Lung (tissue), 11 donors: ENCODE measurements at regions not wholly inside any gene's neighbourhood (a gene's known extent, or its start where the extent isn't known, plus 50 kb on each side); places are given as distances from the start of the nearest gene placed in this dataset.

Experiments used
- ATAC-seq: fragments of 200-7000 bp; cut with Tn5 transposase; one replicate; pipeline ENCODE4 v1.9.1; 2020; ENCODE audit warnings: moderate number of reproducible peaks; ENCODE audit not compliant: insufficient read depth, low FRiP score
- DNase-seq, 3 donors: peaks; one replicate each; pipeline ENCODE4 v3.0.0-alpha.2; 2013 to 2017
- H3K27ac ChIP-seq, 2 donors: one replicate each; pipeline ENCODE4 v1.5.1; 2013; ENCODE audit warnings: mild to moderate bottlenecking in 2 of 2, moderate library complexity in 2 of 2, control low read depth in 1 of 2, inconsistent platforms in 1 of 2, low read depth in 1 of 2, low read length in 1 of 2
- H3K27me3 ChIP-seq, 3 donors: one replicate each; pipeline ENCODE4 v1.5.1; 2013; ENCODE audit warnings: low read length in 2 of 3; ENCODE audit not compliant: control insufficient read depth in 3 of 3, insufficient read depth in 3 of 3
- H3K36me3 ChIP-seq, 4 donors: one replicate each; pipeline ENCODE4 v1.5.1; 2013; ENCODE audit warnings: low read length in 4 of 4, mild to moderate bottlenecking in 1 of 4, moderate library complexity in 1 of 4; ENCODE audit not compliant: control insufficient read depth in 4 of 4, insufficient read depth in 4 of 4
- H3K4me1 ChIP-seq, 5 donors: one replicate each; pipeline ENCODE4 v1.5.1; 2013; ENCODE audit warnings: low read length in 5 of 5, mild to moderate bottlenecking in 2 of 5, moderate library complexity in 1 of 5; ENCODE audit not compliant: control insufficient read depth in 5 of 5, insufficient read depth in 5 of 5
- H3K4me3 ChIP-seq: one replicate; pipeline ENCODE4 v1.5.1; 2013; ENCODE audit warnings: mild to moderate bottlenecking, control low read depth, moderate library complexity
- H3K9ac ChIP-seq, 2 donors: one replicate each; pipeline ENCODE4 v1.5.1; 2013; ENCODE audit warnings: low read length in 2 of 2, control low read depth in 1 of 2; ENCODE audit not compliant: insufficient read depth in 1 of 2
- H3K9me3 ChIP-seq, 4 donors: one replicate each; pipeline ENCODE4 v1.5.1; 2013; ENCODE audit warnings: low read length in 3 of 4, mild to moderate bottlenecking in 1 of 4, moderate library complexity in 1 of 4; ENCODE audit not compliant: control insufficient read depth in 4 of 4, insufficient read depth in 3 of 4
- WGBS, 2 donors: extraction: QIAGEN DNeasy Blood & Tissue Kit; methylation state at CpG; one replicate each; pipeline ENCODE4 v1.1.7; 2013; 5-methylcytosine and 5-hydroxymethylcytosine counted together
- TF ChIP-seq, protein P1 (sequence below): IDR thresholded peaks from 2 replicates; pipeline ENCODE4 v1.5.1; 2012; ENCODE audit warnings: mild to moderate bottlenecking; ENCODE audit errors: control extremely low read depth, extremely low read depth
- donor health status: control.
- donor health status: control.
- donor health status: Bipolar disorder and iron deficiency.
- donor health status: healthy.
- donor health status: DM: yes; HTN: yes; CAD: no.

DNA sequence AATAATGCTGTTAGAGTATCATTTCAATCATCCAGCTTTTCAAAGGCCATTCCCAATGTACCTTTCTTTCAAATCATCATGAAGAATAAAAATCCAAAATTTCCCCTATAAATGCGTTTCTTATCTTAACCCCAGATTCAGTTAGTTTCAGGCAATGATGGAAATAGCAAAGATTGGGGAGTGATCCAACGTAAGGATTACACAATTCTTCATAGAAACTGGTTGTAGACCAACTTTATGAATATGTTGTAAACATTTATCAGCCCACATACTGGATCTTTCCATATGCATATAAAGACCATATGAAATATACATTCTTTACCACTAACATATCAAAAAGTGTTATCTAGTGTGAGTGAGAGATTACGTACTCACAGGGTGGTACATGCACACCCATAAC lies 92.7 kb downstream of the ZC3H11B start:
- no peak overlapping the region for H3K9ac ChIP-seq
- H3K36me3 ChIP-seq, result no peaks in the 10 kb centered on the region
- ATAC-seq (no peak), DNase-seq (peak in 2 of 3 donors; percentile 54 to 80)
- 90 to 92% methylated on average over 3 of the region's 3 CpGs for WGBS, 2 donors
- H3K27me3 ChIP-seq, result no peaks in the 10 kb centered on the region
- H3K4me3 ChIP-seq, result no peak overlapping the region
- no peaks in the 10 kb centered on the region for H3K9me3 ChIP-seq
- H3K27ac ChIP-seq, result no peak overlapping the region
- TF ChIP-seq, protein P1, sequence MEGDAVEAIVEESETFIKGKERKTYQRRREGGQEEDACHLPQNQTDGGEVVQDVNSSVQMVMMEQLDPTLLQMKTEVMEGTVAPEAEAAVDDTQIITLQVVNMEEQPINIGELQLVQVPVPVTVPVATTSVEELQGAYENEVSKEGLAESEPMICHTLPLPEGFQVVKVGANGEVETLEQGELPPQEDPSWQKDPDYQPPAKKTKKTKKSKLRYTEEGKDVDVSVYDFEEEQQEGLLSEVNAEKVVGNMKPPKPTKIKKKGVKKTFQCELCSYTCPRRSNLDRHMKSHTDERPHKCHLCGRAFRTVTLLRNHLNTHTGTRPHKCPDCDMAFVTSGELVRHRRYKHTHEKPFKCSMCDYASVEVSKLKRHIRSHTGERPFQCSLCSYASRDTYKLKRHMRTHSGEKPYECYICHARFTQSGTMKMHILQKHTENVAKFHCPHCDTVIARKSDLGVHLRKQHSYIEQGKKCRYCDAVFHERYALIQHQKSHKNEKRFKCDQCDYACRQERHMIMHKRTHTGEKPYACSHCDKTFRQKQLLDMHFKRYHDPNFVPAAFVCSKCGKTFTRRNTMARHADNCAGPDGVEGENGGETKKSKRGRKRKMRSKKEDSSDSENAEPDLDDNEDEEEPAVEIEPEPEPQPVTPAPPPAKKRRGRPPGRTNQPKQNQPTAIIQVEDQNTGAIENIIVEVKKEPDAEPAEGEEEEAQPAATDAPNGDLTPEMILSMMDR, result no peak
- H3K4me1 ChIP-seq, result peaks cover 0 to 37% (median 6%) of the 10 kb centered on the region in 5 donors

DNA sequence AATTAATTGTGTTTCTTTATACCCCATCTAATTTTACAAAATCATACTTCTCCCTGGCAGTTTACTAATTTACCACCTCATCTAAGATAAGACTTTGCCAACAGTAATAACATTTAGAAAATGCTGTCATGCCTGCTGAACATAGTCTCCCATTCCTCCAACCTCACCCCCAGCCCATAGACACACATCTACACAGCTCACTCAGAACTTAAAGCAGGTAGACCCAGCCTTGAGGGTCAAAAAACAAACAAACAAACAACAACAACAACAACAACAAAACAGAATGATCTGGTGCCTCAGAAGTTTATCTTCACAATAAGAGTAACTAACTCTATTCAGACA lies 94.0 kb downstream of the ZC3H11B start:
- Histone ChIP-seq H3K9ac (no peak overlapping the region), H3K9me3 (no peaks in the 10 kb centered on the region), H3K4me1 (peaks cover 0 to 37% (median 6%) of the 10 kb centered on the region in 5 donors), H3K36me3 (no peaks in the 10 kb centered on the region), H3K4me3 (no peak overlapping the region), H3K27ac (no peak overlapping the region), H3K27me3 (no peaks in the 10 kb centered on the region)
- peak in 1 of 3 donors; percentile 71 for DNase-seq
- ATAC-seq, result no peak
- TF ChIP-seq, protein P1, result no peak

DNA sequence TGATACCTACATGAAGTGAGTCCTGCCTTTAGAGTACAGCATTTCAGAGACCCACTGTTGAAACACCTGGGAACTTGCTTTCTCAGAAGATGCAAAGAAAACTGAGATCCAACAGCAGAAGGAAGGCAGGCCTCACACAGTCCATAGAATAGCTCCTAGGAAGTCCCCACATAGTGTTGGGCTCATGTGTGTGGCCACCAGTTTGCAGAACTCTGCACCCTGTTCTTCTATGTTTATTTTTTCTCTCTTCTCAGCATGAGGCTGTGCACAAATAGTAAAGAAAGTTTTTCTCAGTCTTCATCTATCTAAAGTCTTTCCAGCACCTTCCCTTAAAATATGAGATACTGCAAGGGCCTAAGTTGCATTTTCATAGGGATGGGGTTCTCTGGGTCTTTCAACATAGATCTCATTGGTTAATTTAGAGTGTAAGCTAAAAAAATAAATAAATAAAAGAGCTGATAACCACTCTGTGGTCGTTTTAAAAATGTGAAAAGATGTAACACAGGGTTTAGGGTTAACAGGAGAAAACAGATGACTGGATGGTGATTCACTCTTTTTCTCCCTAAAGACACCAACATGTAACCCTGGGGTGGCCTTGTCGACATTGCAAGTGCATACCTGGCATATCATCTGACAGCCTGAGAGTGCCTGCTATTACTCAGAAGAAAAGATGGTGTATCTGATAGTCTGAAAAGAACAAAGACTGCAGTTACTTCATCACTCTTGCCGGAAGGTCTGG lies 94.6 kb downstream of the ZC3H11B start:
- no peak overlapping the region for H3K4me3 ChIP-seq
- H3K9ac ChIP-seq, result no peak overlapping the region
- 53 to 66% methylated on average over 3 of the region's 3 CpGs for WGBS, 2 donors
- no peak overlapping the region for H3K27ac ChIP-seq
- H3K4me1 ChIP-seq, result peaks cover 0 to 37% (median 6%) of the 10 kb centered on the region in 5 donors
- no peaks in the 10 kb centered on the region for H3K36me3 ChIP-seq
- H3K9me3 ChIP-seq, result no peaks in the 10 kb centered on the region
- TF ChIP-seq, protein P1, result no peak
- no peaks in the 10 kb centered on the region for H3K27me3 ChIP-seq
- peak in 1 of 3 donors; percentile 74 for DNase-seq
- no peak for ATAC-seq

DNA sequence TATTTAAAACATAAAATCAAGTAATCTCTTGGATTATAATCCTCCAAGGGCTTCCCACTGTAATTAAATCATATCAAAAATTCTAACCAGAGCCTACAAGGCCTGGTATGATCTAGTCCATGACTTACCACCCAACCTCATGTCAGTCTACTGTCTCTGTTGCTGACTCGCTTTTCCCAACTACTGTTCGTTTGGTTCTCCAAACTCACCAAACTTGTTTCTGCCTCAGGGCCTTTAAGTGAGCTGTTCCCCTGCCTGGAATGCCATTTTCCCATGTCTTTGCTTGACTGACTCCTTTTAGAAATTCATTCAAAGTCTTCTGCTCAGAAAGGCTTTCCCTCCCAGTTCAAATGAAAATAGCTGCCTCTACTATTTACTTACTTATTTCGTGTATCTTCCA lies 95.9 kb downstream of the ZC3H11B start:
- Histone ChIP-seq H3K9ac (no peak overlapping the region), H3K9me3 (no peaks in the 10 kb centered on the region), H3K27me3 (no peaks in the 10 kb centered on the region), H3K4me1 (peaks cover 0 to 37% (median 6%) of the 10 kb centered on the region in 5 donors), H3K4me3 (no peak overlapping the region), H3K36me3 (no peaks in the 10 kb centered on the region), H3K27ac (no peak overlapping the region)
- 83 to 85% methylated on average over 3 of the region's 3 CpGs for WGBS, 2 donors
- no peak for ATAC-seq
- no peak for DNase-seq
- TF ChIP-seq, protein P1, result no peak
